Testis (tissue), 2 donors: ENCODE measurements at regions not wholly inside any gene's neighbourhood (a gene's known extent, or its start where the extent isn't known, plus 50 kb on each side); places are given as distances from the start of the nearest gene placed in this dataset.

ENCODE experiments used
- CTCF ChIP-seq, 3 experiments: fragments of 450-650 bp in 2 of 3; fragments of 200-600 bp in 1 of 3; sonication (generic) in 1 of 3; IDR thresholded peaks; one replicate each; pipeline ENCODE4 v1.5.1; 2016 to 2019; ENCODE audit warnings: antibody characterized with exemption in 3 of 3, mild to moderate bottlenecking in 2 of 3, moderate library complexity in 1 of 3
- POLR2A ChIP-seq: fragments of 450-650 bp; IDR thresholded peaks from one replicate; pipeline ENCODE4 v1.6.1; 2017; ENCODE audit warnings: antibody characterized with exemption, mild to moderate bottlenecking, moderate library complexity

- TF ChIP-seq CTCF (IDR thresholded peaks at IDR 0.05) = no peak
- no peak for TF ChIP-seq POLR2A
These were observed 125.4 kb downstream of the KIF26A start for GRCh38 chr14:104263675-104264358.
